CD4-positive, alpha-beta T cell (primary cell): ENCODE measurements at regions not wholly inside any gene's neighbourhood (a gene's known extent, or its start where the extent isn't known, plus 50 kb on each side); places are given as distances from the start of the nearest gene placed in this dataset.

Experiments used
- ATAC-seq: fragments of 200-7000 bp; cut with Tn5 transposase; one replicate; pipeline ENCODE4 v1.10.0; 2022; ENCODE audit warnings: mild to moderate bottlenecking; ENCODE audit not compliant: poor library complexity
- CTCF ChIA-PET: fragments of 350-600 bp; sonication (Branson Sonifier 250); formaldehyde crosslinking; loops from one replicate; lab custom pipeline; 2021; ENCODE audit warnings: antibody characterized with exemption, inconsistent platforms; lab: Charles Lee
- POLR2A ChIA-PET: fragments of 350-600 bp; sonication (Branson Sonifier 250); formaldehyde crosslinking; loops from one replicate; lab custom pipeline; 2021; ENCODE audit warnings: antibody characterized with exemption, inconsistent platforms; lab: Charles Lee
- DNase-seq, 14 experiments: peaks; one replicate each; pipeline ENCODE4 v3.0.0-alpha.2; 2013 to 2020; ENCODE audit warnings: mixed read lengths in 2 of 14
- H3K27ac ChIP-seq, 2 donors: one replicate each; pipeline versions ENCODE4 v1.5.1 to v1.7.0; 2013; ENCODE audit warnings: low read length in 2 of 2, low read depth in 1 of 2, mild to moderate bottlenecking in 1 of 2
- H3K27me3 ChIP-seq, 2 experiments: 1 replicate in 1 of 2; 2 replicates in 1 of 2; pipeline versions ENCODE4 v1.6.1 to v1.7.0; 2013; ENCODE audit warnings: low read length in 2 of 2, control low read depth in 1 of 2, mild to moderate bottlenecking in 1 of 2, moderate library complexity in 1 of 2; ENCODE audit not compliant: insufficient read depth in 2 of 2, control insufficient read depth in 1 of 2
- H3K36me3 ChIP-seq: one replicate; pipeline ENCODE4 v1.6.1; 2013; ENCODE audit warnings: low read length, control low read depth; ENCODE audit not compliant: insufficient read depth
- H3K4me1 ChIP-seq: one replicate; pipeline ENCODE4 v1.6.1; 2013; ENCODE audit warnings: low read length, control low read depth; ENCODE audit not compliant: insufficient read depth
- H3K4me3 ChIP-seq: one replicate; pipeline ENCODE4 v1.5.1; 2013; ENCODE audit warnings: mild to moderate bottlenecking, low read length, moderate library complexity
- H3K9me3 ChIP-seq, 2 experiments: 1 replicate in 1 of 2; 2 replicates in 1 of 2; pipeline versions ENCODE4 v1.6.1 to v1.7.0; 2013; ENCODE audit warnings: low read length in 2 of 2, mild to moderate bottlenecking in 2 of 2, control low read depth in 1 of 2, moderate library complexity in 1 of 2; ENCODE audit not compliant: control insufficient read depth in 1 of 2, insufficient read depth in 1 of 2
- H3K27ac Mint-ChIP-seq: one replicate; pipeline ENCODE4 v1.8.0; 2020; ENCODE audit warnings: mixed read lengths
- H3K27me3 Mint-ChIP-seq: one replicate; pipeline ENCODE4 v1.8.0; 2021; ENCODE audit warnings: mixed read lengths
- H3K36me3 Mint-ChIP-seq: one replicate; pipeline ENCODE4 v1.8.0; 2021; ENCODE audit warnings: low read depth, mixed read lengths
- H3K4me1 Mint-ChIP-seq: one replicate; pipeline ENCODE4 v1.8.0; 2021; ENCODE audit warnings: low read depth, mixed read lengths
- H3K4me3 Mint-ChIP-seq: one replicate; pipeline ENCODE4 v1.8.0; 2020; ENCODE audit warnings: mild to moderate bottlenecking, mixed read lengths
- H3K9me3 Mint-ChIP-seq: one replicate; pipeline ENCODE4 v1.8.0; 2020; ENCODE audit warnings: mixed read lengths
- intact Hi-C, 2 experiments: fragments of 100-400 bp; cut with DNase I in 1 of 2; cut with micrococcal nuclease in 1 of 2; formaldehyde crosslinking; loops; one replicate each; pipeline versions ENCODE4 v1.15.1 to v1.9.0; 2023 to 2025; cut with DNase I, micrococcal nuclease
- TF ChIP-seq, protein P1 (sequence below): fragments of 200-600 bp; IDR thresholded peaks from one replicate; pipeline ENCODE4 v1.8.0; 2022; ENCODE audit warnings: antibody characterized with exemption, mild to moderate bottlenecking

GRCh38 chr6:47098570-47098993 lies 56.5 kb upstream of the ADGRF1 start:
- TF ChIP-seq, protein P1, sequence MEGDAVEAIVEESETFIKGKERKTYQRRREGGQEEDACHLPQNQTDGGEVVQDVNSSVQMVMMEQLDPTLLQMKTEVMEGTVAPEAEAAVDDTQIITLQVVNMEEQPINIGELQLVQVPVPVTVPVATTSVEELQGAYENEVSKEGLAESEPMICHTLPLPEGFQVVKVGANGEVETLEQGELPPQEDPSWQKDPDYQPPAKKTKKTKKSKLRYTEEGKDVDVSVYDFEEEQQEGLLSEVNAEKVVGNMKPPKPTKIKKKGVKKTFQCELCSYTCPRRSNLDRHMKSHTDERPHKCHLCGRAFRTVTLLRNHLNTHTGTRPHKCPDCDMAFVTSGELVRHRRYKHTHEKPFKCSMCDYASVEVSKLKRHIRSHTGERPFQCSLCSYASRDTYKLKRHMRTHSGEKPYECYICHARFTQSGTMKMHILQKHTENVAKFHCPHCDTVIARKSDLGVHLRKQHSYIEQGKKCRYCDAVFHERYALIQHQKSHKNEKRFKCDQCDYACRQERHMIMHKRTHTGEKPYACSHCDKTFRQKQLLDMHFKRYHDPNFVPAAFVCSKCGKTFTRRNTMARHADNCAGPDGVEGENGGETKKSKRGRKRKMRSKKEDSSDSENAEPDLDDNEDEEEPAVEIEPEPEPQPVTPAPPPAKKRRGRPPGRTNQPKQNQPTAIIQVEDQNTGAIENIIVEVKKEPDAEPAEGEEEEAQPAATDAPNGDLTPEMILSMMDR = no peak
- H3K4me3 Mint-ChIP-seq = no peak overlapping the region
- ATAC-seq = no peak

GRCh38 chr6:47097092-47097945 lies 55.2 kb upstream of the ADGRF1 start:
- intact Hi-C loops = loop anchor here (1.0 to 2.0 kb wide), 3 partner anchors 155 to 213 kb away; no protein-coding TSS in a partner anchor
- Histone ChIP-seq H3K27me3 (no peaks in the 10 kb centered on the region), H3K27ac (no peak overlapping the region), H3K4me3 (no peak overlapping the region), H3K9me3 (no peaks in the 10 kb centered on the region), H3K36me3 (no peaks in the 10 kb centered on the region), H3K4me1 (no peaks in the 10 kb centered on the region)
- H3K4me3 Mint-ChIP-seq = no peak overlapping the region
- no peaks in the 10 kb centered on the region for H3K36me3 Mint-ChIP-seq
- ATAC-seq (peak; percentile 55), DNase-seq (peak in 7 of 14 experiments; percentile 4 to 61 (median 23))
- H3K9me3 Mint-ChIP-seq = no peaks in the 10 kb centered on the region
- TF ChIP-seq, protein P1 = peak; percentile 35
- H3K27me3 Mint-ChIP-seq = no peaks in the 10 kb centered on the region
- H3K4me1 Mint-ChIP-seq = no peaks in the 10 kb centered on the region
- CTCF ChIA-PET = interaction anchor here (1.0 kb wide), 1 partner anchor 212 kb away, joined by 5 read pairs; the partner anchor contains the start of gene TNFRSF21
- POLR2A ChIA-PET = no interaction called here
- H3K27ac Mint-ChIP-seq = no peak overlapping the region

More at GRCh38 chr6:47098570-47098993, 56.5 kb upstream of the ADGRF1 start:
- no peaks in the 10 kb centered on the region for H3K27me3 ChIP-seq
- no peaks in the 10 kb centered on the region for H3K4me1 ChIP-seq
- H3K27ac Mint-ChIP-seq = no peak overlapping the region
- CTCF ChIA-PET = no interaction called here
- no peak overlapping the region for H3K4me3 ChIP-seq
- no peaks in the 10 kb centered on the region for H3K36me3 Mint-ChIP-seq
- no peak overlapping the region for H3K27ac ChIP-seq
- no peaks in the 10 kb centered on the region for H3K36me3 ChIP-seq
- no peak for DNase-seq
- intact Hi-C loops = no loop called here
- POLR2A ChIA-PET = no interaction called here
- H3K4me1 Mint-ChIP-seq = no peaks in the 10 kb centered on the region
- H3K9me3 ChIP-seq = no peaks in the 10 kb centered on the region
- H3K9me3 Mint-ChIP-seq = no peaks in the 10 kb centered on the region
- H3K27me3 Mint-ChIP-seq = no peaks in the 10 kb centered on the region

- no peak overlapping the region for H3K27ac ChIP-seq
- CTCF ChIA-PET = no interaction called here
- Mint-ChIP-seq H3K4me1 (no peaks in the 10 kb centered on the region), H3K9me3 (no peaks in the 10 kb centered on the region), H3K27me3 (no peaks in the 10 kb centered on the region), H3K36me3 (no peaks in the 10 kb centered on the region), H3K4me3 (no peak overlapping the region), H3K27ac (no peak overlapping the region)
- no peaks in the 10 kb centered on the region for H3K27me3 ChIP-seq
- no peaks in the 10 kb centered on the region for H3K9me3 ChIP-seq
- POLR2A ChIA-PET = no interaction called here
- no peaks in the 10 kb centered on the region for H3K36me3 ChIP-seq
- H3K4me3 ChIP-seq = no peak overlapping the region
- no peak for ATAC-seq
- DNase-seq = no peak
- H3K4me1 ChIP-seq = no peaks in the 10 kb centered on the region
- TF ChIP-seq, protein P1 = no peak
- intact Hi-C loops = loop anchor here in 1 of 2 experiments (2.0 kb wide), 1 partner anchor 214 kb away; no protein-coding TSS in a partner anchor
These were observed 54.2 kb upstream of the ADGRF1 start for GRCh38 chr6:47096211-47096895.
